ENCODE measurements at regions not wholly inside any gene's neighbourhood (a gene's known extent, or its start where the extent isn't known, plus 50 kb on each side); places are given as distances from the start of the nearest gene placed in this dataset.

DNA sequence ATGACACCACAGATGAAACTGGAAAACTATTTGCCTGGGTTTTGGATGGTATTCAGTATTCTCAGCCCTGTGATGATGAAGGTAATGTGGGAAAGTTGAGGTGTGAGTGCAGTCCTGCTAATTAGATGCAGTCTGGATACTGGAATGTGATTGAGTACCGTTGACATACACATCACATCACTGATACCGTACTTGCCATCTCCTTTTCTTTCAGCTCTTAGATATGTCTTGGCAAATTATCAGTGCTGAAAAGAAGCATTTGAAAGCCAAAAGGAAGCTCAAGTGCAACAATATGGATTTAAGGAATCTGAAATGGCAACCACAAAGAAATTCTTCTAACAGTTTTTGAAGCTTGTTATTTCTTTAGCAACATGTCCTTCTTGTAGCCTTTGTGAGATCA is 381.4 kb upstream of the TGFBR2 start:
- DNase-seq, result no peak

DNA sequence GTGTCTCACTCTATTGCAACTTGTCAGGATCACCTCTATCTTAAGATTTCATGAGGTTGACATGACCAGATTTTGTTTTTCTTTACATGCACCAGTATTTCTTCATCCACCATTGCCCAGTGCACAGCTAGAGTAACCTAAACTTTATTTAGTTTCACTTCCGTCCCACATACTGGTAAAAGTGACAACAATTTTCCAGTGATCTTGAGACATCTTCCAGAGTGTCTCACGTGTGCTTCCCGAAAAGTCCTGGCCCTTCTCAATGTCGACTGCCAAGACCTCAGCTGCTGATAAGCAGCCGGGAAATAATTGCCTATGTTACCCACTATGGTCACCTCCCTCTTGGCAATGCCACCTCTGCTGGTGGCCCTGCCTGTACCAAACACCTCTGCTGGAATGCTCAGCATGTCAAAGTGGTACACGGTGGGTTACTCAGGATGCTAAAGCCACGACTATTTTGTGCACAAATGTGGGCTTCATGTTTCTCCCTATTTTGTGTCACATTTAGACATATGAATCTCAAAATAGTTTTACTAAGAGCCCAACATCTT is 379.7 kb upstream of the TGFBR2 start:
- no peak for DNase-seq

- DNase-seq, result no peak
Measured at GRCh38 chr3:30227571-30228301, 378.7 kb upstream of the TGFBR2 start.

GRCh38 chr3:30228302-30228631 is 378.1 kb upstream of the TGFBR2 start:
- no peak for DNase-seq

- DNase-seq, result no peak
Measured at GRCh38 chr3:30231277-30232141, 374.9 kb upstream of the TGFBR2 start.

DNA sequence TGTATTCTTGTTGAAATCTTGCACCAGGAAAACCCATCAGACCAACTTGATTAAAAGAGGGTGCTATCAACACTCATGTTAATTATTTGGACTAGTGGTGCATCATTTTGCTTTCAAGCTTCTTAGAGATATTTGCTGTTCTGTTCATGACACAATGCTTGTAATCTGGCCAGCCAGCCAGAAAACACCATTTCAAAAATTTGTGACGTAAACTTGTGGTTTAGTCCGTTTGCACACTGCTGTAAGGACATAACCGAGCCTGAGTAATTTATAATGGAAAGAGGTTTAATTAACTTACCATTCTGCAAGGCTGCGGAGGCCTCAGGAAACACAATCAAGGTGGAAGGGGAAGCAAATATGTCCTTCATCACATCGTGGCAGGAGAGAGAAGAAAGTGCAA is 374.3 kb upstream of the TGFBR2 start:
- DNase-seq, result no peak

DNA sequence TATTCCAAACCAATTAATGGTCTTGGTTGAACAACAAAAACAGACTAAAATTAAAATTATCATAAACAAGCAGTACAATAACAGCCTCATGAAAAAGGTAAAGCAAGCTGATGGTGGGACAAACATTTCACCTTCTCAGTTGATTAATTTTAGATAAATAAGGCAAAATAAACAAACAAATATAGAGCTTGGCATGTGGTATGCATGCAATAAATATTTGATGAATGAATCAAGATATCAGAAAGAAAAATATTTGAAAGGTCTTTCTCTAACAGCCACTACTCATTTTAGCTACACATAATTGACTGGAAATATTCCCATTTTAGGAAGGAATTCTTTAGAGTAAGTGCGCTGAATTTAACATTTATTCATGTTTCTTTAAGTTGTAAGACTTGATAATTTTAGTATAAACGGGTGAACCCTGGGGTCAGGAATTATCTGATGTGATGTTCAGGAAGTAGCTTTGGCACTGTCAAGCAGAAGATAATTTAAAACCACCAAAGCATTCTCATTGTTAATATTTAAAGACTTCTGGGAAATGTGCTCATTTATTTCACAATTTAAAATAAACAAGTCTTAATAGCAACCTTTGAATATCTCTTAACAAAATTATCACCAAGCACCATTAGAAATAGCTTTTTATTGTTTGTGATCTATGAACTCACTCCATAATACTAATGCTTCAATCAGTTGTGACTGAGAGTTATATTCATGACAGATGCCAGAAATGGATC is 372.3 kb upstream of the TGFBR2 start:
- DNase-seq, result no peak

GRCh38 chr3:30236011-30236410 is 370.4 kb upstream of the TGFBR2 start:
- DNase-seq, result no peak

DNA sequence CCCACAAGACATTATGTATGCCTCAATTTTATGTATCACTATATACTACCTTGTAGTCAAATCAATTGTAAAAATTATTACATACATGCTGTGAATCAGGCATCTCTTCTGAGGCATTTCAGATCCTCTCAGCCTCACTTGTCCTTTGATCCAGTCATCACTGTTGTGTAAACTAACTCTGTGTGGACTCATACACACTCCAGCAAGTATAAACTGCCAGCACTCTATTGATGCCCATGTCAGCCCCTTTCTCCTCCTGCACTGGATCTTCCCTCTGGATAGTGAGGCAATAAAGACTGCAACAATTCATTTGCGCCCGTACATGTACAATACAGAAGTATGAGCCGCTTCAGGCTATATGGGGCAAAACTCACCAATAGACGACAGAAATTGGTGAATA is 364.7 kb upstream of the TGFBR2 start:
- no peak for DNase-seq

DNA sequence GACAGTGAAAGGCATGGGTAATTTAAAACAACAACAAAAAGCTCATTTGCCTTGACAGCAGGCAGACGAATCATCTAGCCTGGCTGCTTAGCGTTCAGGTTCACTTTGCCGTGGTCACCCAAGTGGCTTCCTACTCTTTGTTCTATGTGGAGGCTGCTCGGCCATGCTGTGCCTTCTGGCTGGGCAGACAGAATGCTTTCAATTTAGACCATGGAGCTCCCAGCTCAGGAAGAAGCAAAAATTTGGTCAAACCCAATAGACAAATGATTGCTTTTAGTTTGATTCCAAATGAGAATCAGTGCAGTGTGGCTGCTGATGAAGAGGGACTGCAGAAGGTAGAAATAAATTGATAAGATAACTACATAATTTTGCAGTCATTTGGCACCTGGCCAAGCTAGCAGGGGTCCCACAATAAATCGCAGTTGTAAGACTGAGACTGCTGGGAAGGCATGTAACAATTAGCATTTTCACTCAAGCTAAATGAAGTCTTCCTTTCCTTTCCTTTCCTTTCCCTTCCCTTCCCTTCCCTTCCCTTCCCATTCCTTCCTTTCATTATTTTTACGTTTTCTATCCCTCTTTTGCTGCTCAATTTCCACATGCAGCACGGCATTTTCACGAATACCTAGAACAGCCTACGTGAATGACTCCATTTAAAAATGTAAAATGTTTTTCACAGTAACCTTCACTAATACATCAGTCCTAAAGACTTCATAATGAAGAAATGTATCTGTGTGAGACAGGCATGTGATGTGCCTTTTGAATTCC is 360.4 kb upstream of the TGFBR2 start:
- DNase-seq, result no peak

DNA sequence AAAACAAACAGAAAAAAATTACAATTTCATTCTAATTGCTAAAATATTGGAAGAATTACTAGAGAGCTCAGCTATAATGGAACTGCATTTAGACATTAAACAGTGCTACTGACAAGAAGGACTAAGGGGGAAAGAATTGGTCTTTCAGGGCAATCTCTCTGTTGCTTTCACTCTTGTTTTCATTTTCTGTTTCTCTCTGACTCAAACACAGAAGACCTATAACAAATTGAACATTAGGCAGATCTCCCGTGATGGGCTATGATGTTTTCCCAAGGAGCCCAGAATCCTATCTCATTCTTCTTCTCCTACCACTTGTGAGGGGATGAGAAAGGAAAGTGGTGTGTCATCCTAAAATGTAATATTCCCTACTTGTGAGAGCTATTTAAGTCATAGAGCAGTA is 358.0 kb upstream of the TGFBR2 start:
- DNase-seq, result no peak

DNA sequence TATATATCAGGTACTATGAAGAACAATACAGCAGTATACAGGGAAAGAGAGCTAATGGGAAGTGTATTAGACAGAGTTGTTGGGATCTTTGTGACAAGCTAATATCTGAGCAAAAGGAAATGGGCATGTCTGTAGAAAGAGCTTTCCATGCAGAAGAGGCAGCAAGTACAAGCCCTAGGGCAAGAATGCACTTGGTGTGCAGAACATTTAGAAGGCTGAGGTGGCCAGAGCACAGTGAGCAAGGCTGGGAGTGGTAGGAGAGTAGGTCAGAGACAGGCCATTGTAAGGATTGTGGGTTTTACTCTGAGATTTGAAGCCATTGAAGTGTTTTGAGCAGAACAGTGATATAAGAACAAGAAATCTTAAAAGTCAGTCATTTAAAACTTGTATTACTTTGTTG is 353.9 kb upstream of the TGFBR2 start:
- no peak for DNase-seq

DNA sequence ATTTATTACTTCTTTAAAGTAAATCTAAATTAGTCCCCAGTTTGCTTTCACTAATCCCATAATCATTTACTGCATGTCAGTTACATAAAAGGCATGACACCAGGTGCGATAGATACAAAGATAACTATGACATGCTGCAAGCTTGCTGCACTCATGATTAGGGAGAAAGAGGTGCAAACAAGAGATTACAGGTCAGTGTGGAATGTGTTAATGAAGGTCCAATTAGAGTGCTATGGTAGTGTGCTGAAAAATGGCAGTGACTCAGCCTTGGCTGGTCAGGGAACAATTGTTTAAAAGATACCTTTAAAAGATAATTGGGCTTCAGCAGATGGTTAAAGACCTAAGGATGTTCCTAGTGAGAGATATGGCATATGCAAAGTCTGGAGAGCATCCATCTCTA is 352.6 kb upstream of the TGFBR2 start:
- DNase-seq, result no peak

- no peak for DNase-seq
Measured at GRCh38 chr3:30256474-30256873, 349.9 kb upstream of the TGFBR2 start.

DNA sequence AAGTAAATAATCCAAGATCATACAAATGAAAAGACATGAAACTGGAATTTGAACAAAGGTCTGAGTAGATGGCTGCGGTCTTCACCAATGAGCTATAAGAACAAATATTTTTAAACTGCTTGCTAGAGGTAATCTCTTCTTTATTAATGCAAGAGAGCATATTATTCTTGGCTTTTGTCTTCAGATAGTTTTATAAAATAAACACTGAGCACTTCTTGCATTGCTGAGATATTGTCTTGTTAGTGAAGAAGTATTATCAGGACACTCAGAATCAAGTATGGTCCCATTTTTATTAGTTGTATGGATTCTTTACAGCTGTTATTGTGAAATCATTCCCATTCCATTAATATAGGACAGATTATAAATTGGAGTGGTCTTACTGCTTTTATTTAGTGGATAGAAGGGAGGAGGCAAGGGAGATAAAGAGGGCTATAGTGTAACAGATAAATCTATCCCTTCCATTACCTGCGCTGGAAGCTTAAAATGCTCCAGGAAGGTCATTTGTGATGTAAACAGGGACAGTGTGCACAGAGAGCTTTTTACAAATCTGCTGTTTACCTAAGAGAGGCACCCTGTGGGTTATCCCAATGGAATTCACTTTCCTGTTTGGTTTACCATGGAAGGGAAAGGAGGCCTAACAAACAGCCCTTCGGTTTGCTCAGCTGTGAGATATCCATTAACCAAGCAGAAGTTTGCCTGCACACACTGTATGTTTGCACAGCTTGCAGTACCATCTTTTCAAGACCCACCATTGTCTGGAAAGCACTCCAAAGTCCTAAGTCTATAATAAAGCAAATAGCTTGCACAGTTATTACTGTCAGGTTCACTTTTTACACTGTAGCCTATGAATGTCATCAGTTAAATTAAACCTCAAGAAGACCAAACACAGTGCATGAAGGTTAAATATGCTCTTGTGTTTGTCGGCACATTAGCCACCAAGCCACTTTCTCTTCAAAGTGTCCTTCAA is 347.7 kb upstream of the TGFBR2 start:
- DNase-seq, result no peak

DNA sequence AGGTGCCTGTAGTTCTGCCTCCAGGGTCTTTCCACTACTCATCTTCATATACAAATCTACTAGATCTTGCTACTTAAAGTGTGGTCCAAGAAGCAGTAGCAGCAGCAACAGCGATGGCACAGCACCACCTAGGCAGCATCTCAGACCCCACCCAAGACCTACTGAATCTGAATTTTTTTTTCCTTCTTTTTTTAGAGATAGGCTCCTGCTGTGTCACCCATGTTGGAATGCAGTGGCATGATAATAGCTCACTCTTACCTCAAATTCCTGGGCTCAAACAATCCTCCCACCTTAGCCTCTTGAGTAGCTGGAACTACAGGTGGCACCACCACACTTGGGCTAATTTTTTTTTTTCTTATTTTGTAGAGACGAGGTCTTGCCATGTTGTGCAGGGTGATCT is 346.7 kb upstream of the TGFBR2 start:
- no peak for DNase-seq

- no peak for DNase-seq
Measured at GRCh38 chr3:30260762-30261161, 345.6 kb upstream of the TGFBR2 start.

GRCh38 chr3:30263238-30263924 is 343.0 kb upstream of the TGFBR2 start:
- no peak for DNase-seq

DNA sequence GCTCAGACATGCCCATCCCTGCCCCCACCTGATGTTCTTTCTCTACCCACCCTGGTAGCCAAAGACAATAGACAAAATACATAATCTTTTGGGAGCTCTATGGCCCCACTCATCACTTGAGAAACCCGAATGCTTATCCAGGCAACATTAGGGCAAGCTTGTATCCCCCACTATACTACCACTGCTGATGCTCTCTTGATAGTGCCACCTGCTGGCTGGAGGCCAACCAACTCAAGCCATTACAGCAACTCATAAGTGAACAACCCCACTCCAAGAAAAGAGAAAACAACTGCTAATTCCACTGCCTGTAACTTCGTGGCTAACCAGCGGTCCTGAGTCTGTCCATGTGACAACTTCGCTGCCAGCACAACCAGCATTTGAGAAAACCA is 342.5 kb upstream of the TGFBR2 start:
- no peak for DNase-seq

- no peak for DNase-seq
Measured at GRCh38 chr3:30266524-30266923, 339.9 kb upstream of the TGFBR2 start.

DNA sequence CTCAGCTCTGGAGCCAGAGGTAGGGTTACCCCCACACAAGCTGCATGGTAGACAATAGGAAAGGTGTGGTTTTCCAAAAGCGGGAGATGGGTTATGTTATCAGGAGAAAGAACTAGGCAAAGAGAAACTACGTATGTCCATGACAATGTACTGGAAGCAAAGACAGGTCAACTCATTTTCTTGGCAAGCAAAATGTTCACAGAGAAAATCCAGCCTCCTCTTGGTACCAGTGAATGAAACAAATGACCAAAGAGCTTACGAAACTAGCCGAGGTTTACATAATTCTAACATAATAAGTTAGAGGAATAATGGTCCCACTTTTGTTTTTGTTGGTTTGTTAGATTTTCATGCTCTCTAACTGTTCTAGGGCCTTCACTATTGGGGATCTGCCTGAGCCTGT is 338.1 kb upstream of the TGFBR2 start:
- no peak for DNase-seq

Measured in stimulated activated CD4-positive, alpha-beta T cell treated with anti-CD3 and anti-CD28 coated beads, Interleukin-12 subunit alpha, Interleukin-12 subunit beta, amount 100 ng/mL, for 4 hours (primary cell).